Mammary epithelial cell (primary cell): ENCODE measurements at regions not wholly inside any gene's neighbourhood (a gene's known extent, or its start where the extent isn't known, plus 50 kb on each side); places are given as distances from the start of the nearest gene placed in this dataset.

Source experiments
- EZH2 ChIP-seq: IDR thresholded peaks from 2 replicates; pipeline ENCODE4 v1.6.1; 2012; ENCODE audit warnings: low read length, inconsistent platforms, borderline replicate concordance
- TF ChIP-seq, protein P1 (sequence below), 2 donors: IDR thresholded peaks in 1 of 2; conservative IDR thresholded peaks in 1 of 2; 2 replicates each; pipeline ENCODE4 v1.5.1; 2011 to 2012; ENCODE audit warnings: inconsistent platforms in 2 of 2, low read length in 2 of 2, mild to moderate bottlenecking in 2 of 2, control low read depth in 1 of 2, low read depth in 1 of 2; ENCODE audit not compliant: insufficient read depth in 1 of 2; ENCODE audit errors: extremely low read depth in 1 of 2

DNA sequence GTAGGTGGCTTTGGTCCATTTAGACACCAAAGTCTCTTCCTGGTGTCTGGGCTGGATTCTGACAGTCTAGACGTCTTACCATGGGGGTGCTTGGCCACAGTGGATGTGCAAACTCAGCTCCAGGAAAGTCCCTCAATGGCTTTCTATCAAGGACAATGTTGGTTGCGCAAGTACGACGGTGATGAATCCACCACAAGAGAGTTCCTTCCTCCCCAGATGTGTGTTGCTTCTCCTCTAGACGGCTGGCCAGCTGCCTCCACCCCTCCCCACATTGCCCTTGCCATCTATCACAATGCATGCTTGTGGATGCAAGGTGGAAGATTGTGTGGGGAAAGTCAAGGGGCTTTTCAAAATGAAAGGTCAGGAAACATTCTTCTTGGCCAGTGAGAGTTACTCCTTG, 89.7 kb upstream of the IRX2 start:
- TF ChIP-seq EZH2, result no peak
- TF ChIP-seq, protein P1, sequence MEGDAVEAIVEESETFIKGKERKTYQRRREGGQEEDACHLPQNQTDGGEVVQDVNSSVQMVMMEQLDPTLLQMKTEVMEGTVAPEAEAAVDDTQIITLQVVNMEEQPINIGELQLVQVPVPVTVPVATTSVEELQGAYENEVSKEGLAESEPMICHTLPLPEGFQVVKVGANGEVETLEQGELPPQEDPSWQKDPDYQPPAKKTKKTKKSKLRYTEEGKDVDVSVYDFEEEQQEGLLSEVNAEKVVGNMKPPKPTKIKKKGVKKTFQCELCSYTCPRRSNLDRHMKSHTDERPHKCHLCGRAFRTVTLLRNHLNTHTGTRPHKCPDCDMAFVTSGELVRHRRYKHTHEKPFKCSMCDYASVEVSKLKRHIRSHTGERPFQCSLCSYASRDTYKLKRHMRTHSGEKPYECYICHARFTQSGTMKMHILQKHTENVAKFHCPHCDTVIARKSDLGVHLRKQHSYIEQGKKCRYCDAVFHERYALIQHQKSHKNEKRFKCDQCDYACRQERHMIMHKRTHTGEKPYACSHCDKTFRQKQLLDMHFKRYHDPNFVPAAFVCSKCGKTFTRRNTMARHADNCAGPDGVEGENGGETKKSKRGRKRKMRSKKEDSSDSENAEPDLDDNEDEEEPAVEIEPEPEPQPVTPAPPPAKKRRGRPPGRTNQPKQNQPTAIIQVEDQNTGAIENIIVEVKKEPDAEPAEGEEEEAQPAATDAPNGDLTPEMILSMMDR (conservative IDR thresholded peaks at IDR 0.05 in 1 of 2, IDR thresholded peaks at IDR 0.05 in 1 of 2; ENCODE audit: extremely low read depth in 1 of 2, insufficient read depth in 1 of 2, low read depth in 1 of 2, low read length in 2 of 2), result no peak
